ENCODE measurements at regions not wholly inside any gene's neighbourhood (a gene's known extent, or its start where the extent isn't known, plus 50 kb on each side); places are given as distances from the start of the nearest gene placed in this dataset.

GRCh38 chr7:70870349-70870748, 261.6 kb upstream of the GALNT17 start:
- no peak overlapping the region for H3K27ac ChIP-seq (ENCODE audit: low read depth, low read length)
- no peaks in the 10 kb centered on the region for H3K79me2 ChIP-seq (ENCODE audit: control insufficient read depth, low read length)
- H3K36me3 ChIP-seq (ENCODE audit: control insufficient read depth, low read length), result no peaks in the 10 kb centered on the region
- no peak overlapping the region for H3K4me2 ChIP-seq (ENCODE audit: low read length)
- no peaks in the 10 kb centered on the region for H3K4me1 ChIP-seq (ENCODE audit: control insufficient read depth, low read length)
- H3K27me3 ChIP-seq (ENCODE audit: control insufficient read depth, low read length), result no peaks in the 10 kb centered on the region; the same call in 1 of the 2 replicates
- H3K9me3 ChIP-seq (ENCODE audit: control insufficient read depth, insufficient read depth, low read length), result peaks cover 11% of the 10 kb centered on the region; the same call in 1 of the 2 replicates
- H3F3A ChIP-seq (ENCODE audit: control insufficient read depth, insufficient read depth), result no peaks in the 10 kb centered on the region
- no peaks in the 10 kb centered on the region for H3K9me2 ChIP-seq (replicated peaks; ENCODE audit: control insufficient read depth, low read length)
- TF ChIP-seq EZH2phosphoT487 (IDR thresholded peaks at IDR 0.05; ENCODE audit: borderline replicate concordance, low read length) (no peak), CTCF (IDR thresholded peaks at IDR 0.05; ENCODE audit: low read depth, low read length, poor library complexity, severe bottlenecking) (no peak)
- H4K20me1 ChIP-seq (ENCODE audit: control insufficient read depth, insufficient read depth, low read depth, low read length), result no peaks in the 10 kb centered on the region
- H3K4me3 ChIP-seq (ENCODE audit: low read length), result no peak overlapping the region

- no peaks in the 10 kb centered on the region for H3K27me3 ChIP-seq (ENCODE audit: control insufficient read depth, low read length)
- no peak overlapping the region for H3K4me2 ChIP-seq (ENCODE audit: low read length)
- H3K36me3 ChIP-seq (ENCODE audit: control insufficient read depth, low read length), result no peaks in the 10 kb centered on the region
- H3K4me3 ChIP-seq (ENCODE audit: low read length), result no peak overlapping the region
- H3K27ac ChIP-seq (ENCODE audit: low read depth, low read length), result no peak overlapping the region
- H3F3A ChIP-seq (ENCODE audit: control insufficient read depth, insufficient read depth), result no peaks in the 10 kb centered on the region
- no peaks in the 10 kb centered on the region for H4K20me1 ChIP-seq (ENCODE audit: control insufficient read depth, insufficient read depth, low read depth, low read length)
- no peaks in the 10 kb centered on the region for H3K9me2 ChIP-seq (replicated peaks; ENCODE audit: control insufficient read depth, low read length)
- peaks cover 11% of the 10 kb centered on the region; the same call in 1 of the 2 replicates for H3K9me3 ChIP-seq (ENCODE audit: control insufficient read depth, insufficient read depth, low read length)
- H3K79me2 ChIP-seq (ENCODE audit: control insufficient read depth, low read length), result no peaks in the 10 kb centered on the region
- TF ChIP-seq CTCF (IDR thresholded peaks at IDR 0.05; ENCODE audit: low read depth, low read length, poor library complexity, severe bottlenecking) (no peak), EZH2phosphoT487 (IDR thresholded peaks at IDR 0.05; ENCODE audit: borderline replicate concordance, low read length) (no peak)
- no peaks in the 10 kb centered on the region for H3K4me1 ChIP-seq (ENCODE audit: control insufficient read depth, low read length)
Measured at GRCh38 chr7:70872188-70872587, 259.8 kb upstream of the GALNT17 start.

GRCh38 chr7:70881167-70881847, 250.6 kb upstream of the GALNT17 start:
- Histone ChIP-seq H3K27ac (ENCODE audit: low read depth, low read length) (no peak overlapping the region), H3K4me1 (ENCODE audit: control insufficient read depth, low read length) (no peaks in the 10 kb centered on the region), H3K36me3 (ENCODE audit: control insufficient read depth, low read length) (no peaks in the 10 kb centered on the region), H3K79me2 (ENCODE audit: control insufficient read depth, low read length) (no peaks in the 10 kb centered on the region), H3F3A (ENCODE audit: control insufficient read depth, insufficient read depth) (no peaks in the 10 kb centered on the region), H4K20me1 (ENCODE audit: control insufficient read depth, insufficient read depth, low read depth, low read length) (no peaks in the 10 kb centered on the region), H3K27me3 (ENCODE audit: control insufficient read depth, low read length) (no peaks in the 10 kb centered on the region), H3K9me2 (replicated peaks; ENCODE audit: control insufficient read depth, low read length) (no peaks in the 10 kb centered on the region), H3K4me2 (ENCODE audit: low read length) (no peak overlapping the region), H3K4me3 (ENCODE audit: low read length) (no peak overlapping the region), H3K9me3 (ENCODE audit: control insufficient read depth, insufficient read depth, low read length) (no peaks in the 10 kb centered on the region)
- TF ChIP-seq EZH2phosphoT487 (IDR thresholded peaks at IDR 0.05; ENCODE audit: borderline replicate concordance, low read length), result no peak
- TF ChIP-seq CTCF (IDR thresholded peaks at IDR 0.05; ENCODE audit: low read depth, low read length, poor library complexity, severe bottlenecking), result no peak
